ENCODE measurements at regions not wholly inside any gene's neighbourhood (a gene's known extent, or its start where the extent isn't known, plus 50 kb on each side); places are given as distances from the start of the nearest gene placed in this dataset.

- TF ChIP-seq EZH2 (IDR thresholded peaks at IDR 0.05; ENCODE audit: borderline replicate concordance, low read length) = no peak
- TF ChIP-seq, protein P1, sequence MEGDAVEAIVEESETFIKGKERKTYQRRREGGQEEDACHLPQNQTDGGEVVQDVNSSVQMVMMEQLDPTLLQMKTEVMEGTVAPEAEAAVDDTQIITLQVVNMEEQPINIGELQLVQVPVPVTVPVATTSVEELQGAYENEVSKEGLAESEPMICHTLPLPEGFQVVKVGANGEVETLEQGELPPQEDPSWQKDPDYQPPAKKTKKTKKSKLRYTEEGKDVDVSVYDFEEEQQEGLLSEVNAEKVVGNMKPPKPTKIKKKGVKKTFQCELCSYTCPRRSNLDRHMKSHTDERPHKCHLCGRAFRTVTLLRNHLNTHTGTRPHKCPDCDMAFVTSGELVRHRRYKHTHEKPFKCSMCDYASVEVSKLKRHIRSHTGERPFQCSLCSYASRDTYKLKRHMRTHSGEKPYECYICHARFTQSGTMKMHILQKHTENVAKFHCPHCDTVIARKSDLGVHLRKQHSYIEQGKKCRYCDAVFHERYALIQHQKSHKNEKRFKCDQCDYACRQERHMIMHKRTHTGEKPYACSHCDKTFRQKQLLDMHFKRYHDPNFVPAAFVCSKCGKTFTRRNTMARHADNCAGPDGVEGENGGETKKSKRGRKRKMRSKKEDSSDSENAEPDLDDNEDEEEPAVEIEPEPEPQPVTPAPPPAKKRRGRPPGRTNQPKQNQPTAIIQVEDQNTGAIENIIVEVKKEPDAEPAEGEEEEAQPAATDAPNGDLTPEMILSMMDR (IDR thresholded peaks at IDR 0.05; ENCODE audit: low read length) = no peak
Observed at GRCh38 chr10:8346861-8347260, 292.4 kb downstream of the GATA3 start.
